ENCODE measurements at regions not wholly inside any gene's neighbourhood (a gene's known extent, or its start where the extent isn't known, plus 50 kb on each side); places are given as distances from the start of the nearest gene placed in this dataset.

DNA sequence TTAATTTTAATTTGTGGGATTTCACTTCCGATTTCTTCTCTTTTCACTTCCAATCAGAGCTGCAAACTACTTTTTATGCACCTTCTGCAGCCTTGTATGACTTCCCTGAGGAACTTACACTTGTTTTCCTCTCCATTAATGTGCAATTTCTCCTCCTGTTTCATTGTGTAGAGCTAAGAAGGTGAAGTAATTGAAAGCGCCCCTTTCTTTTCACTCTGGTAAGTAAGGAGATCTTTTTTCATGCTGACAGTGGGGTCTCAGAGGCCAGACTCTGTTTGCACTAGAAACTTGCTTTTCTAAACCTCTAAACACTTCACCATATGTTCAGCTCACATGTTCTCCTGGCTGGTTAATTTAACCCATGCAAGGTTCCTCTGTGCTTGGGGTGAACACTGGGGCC is 117.0 kb downstream of the FANCF start:
- H3K4me3 ChIP-seq (replicated peaks; ENCODE audit: low read depth, low read length), result no peak overlapping the region
- no peak for DNase-seq (ENCODE audit: low read depth)
- TF ChIP-seq, protein P1, sequence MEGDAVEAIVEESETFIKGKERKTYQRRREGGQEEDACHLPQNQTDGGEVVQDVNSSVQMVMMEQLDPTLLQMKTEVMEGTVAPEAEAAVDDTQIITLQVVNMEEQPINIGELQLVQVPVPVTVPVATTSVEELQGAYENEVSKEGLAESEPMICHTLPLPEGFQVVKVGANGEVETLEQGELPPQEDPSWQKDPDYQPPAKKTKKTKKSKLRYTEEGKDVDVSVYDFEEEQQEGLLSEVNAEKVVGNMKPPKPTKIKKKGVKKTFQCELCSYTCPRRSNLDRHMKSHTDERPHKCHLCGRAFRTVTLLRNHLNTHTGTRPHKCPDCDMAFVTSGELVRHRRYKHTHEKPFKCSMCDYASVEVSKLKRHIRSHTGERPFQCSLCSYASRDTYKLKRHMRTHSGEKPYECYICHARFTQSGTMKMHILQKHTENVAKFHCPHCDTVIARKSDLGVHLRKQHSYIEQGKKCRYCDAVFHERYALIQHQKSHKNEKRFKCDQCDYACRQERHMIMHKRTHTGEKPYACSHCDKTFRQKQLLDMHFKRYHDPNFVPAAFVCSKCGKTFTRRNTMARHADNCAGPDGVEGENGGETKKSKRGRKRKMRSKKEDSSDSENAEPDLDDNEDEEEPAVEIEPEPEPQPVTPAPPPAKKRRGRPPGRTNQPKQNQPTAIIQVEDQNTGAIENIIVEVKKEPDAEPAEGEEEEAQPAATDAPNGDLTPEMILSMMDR (IDR thresholded peaks at IDR 0.05; ENCODE audit: low read length, missing control alignments), result no peak

DNA sequence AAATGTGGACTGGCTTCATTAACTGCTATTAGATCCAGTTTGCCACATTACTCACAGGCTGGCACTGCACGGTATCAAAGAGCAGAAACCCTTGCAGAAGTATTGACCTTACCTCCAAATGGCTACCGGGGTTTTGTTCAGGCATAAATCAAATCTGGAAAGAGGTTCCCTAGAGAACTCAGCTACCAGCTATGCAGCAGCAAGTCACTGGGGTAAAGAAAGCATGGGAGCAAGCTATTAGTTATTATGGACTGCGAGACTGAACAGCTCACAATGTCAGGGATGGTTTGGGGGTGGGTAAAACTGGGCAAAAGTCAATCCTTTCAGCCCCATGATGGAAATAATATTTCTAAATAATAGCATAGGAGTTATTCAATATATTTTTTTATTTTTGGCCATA is 128.1 kb downstream of the FANCF start:
- TF ChIP-seq, protein P1 (IDR thresholded peaks at IDR 0.05; ENCODE audit: low read length, missing control alignments), result no peak
- H3K4me3 ChIP-seq (replicated peaks; ENCODE audit: low read depth, low read length), result no peak overlapping the region
- no peak for DNase-seq (ENCODE audit: low read depth)

DNA sequence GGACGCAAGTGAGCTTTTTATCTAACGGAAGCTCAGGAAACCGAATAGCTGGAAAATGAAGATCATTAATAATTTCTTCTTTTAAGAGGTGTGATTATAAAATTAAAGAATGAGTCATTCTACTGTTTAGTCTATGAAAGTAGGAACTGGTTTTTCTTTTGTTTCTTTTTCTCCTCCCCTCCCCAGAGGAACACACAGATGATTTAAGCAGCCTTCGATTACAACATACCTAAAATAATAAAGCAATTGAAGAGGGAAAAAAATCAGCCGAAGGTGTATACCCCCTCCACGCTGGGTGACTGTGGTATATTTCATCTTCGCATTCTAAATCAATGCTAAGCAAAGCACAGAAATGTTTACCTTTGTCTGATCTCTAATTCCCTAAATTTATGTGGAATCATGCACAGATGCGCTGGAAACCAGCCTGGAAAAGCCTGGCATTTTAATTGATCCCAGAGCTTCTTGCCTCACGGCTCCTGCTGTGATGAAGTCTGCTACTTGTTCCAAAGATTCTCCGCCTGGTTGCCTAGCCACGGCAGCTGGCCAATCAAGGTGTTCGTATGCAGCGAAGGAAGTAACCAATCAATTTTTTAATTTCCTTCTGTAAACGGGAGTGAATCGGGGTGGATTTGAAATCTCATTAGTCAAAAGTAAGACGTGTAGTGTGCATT is 133.9 kb downstream of the FANCF start:
- TF ChIP-seq, protein P1 (IDR thresholded peaks at IDR 0.05; ENCODE audit: low read length, missing control alignments), result no peak
- no peak for DNase-seq (ENCODE audit: low read depth)
- no peak overlapping the region for H3K4me3 ChIP-seq (replicated peaks; ENCODE audit: low read depth, low read length)

DNA sequence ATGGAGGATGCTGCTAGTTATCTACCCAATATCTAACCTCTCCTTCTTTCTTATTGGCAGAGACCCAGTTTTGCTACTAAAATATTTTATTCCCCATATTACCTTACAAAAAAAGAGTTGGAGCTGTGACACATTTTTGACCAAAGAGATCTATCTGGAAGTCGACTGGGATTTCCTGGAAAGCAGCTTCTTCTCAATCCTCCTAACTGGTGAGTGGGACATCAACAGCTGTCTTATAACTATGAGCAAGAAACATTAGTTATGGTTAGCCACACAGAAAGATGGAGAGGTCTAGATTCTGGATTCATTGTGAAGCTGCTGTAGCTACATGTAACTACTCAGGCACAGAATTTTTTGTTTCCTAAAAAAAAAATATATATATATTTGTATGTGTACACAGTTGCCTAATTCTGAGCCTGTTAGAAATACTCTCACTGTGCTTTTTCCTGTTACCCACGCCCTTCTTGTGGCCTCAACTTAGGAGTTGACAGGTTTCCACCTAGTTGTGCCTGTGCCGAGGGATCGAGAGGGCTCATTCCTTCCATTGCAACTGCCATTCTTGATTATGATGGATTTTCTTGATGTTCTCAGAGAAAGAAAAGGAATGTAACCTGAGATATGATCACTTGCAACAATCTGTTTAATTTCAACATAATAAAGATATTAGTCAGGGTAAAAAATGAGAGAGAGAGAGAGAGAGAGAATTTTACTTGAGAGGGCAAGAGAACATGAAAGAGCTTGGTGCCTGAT is 142.0 kb downstream of the SLC17A6 start:
- DNase-seq (ENCODE audit: low read depth), result peak; percentile 24
- no peak overlapping the region for H3K4me3 ChIP-seq (replicated peaks; ENCODE audit: low read depth, low read length)
- TF ChIP-seq, protein P1 (IDR thresholded peaks at IDR 0.05; ENCODE audit: low read length, missing control alignments), result no peak

DNA sequence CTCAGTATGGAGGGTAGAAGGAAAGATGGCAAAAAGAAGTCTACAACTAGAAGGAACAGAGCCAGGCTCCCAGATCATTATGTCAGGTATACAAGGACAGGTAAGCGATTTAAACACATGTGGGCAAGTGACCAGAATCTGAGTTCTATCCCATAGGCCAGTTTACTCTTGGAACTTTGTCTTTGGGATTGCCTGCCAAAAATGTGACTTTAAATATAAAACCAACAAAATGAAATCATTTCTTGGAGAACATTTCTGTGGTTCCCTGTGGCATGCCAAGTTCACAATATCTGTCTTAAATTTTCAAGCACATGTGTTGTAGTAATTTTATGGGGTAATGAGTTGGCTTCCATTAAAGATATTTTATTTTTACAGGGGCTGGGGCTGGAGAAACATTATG is 141.0 kb downstream of the SLC17A6 start:
- TF ChIP-seq, protein P1 (IDR thresholded peaks at IDR 0.05; ENCODE audit: low read length, missing control alignments), result no peak
- no peak for DNase-seq (ENCODE audit: low read depth)
- no peak overlapping the region for H3K4me3 ChIP-seq (replicated peaks; ENCODE audit: low read depth, low read length)

DNA sequence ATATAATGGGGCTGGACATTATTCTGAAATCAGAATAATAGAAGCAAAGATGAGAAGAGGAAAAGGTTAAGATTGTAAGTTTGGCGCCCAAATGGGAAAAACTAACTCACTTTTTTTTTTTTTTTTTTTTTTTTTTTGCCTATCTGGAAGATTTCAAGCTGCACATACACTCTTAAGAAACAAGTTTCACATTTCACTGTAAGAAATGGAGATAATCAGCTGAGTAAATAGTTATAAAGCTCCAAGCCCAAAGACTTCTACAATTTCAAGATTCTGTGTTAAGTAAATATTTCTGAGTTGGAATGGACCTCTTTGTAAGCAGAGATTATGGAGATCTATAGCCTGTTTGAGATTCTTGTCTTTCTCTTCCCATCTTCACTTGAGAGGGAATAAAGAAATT is 140.0 kb downstream of the SLC17A6 start:
- H3K4me3 ChIP-seq (replicated peaks; ENCODE audit: low read depth, low read length), result no peak overlapping the region
- TF ChIP-seq, protein P1 (IDR thresholded peaks at IDR 0.05; ENCODE audit: low read length, missing control alignments), result no peak
- no peak for DNase-seq (ENCODE audit: low read depth)

Data from fibroblast of pulmonary artery (primary cell).